AG10803 (cell line): ENCODE measurements at regions not wholly inside any gene's neighbourhood (a gene's known extent, or its start where the extent isn't known, plus 50 kb on each side); places are given as distances from the start of the nearest gene placed in this dataset.

Experiments used
- DNase-seq: peaks from one replicate; pipeline ENCODE4 v3.0.0; 2010; ENCODE audit warnings: low read depth
- H3K4me3 ChIP-seq: 2 replicates; pipeline ENCODE4 v1.5.1; 2011; ENCODE audit warnings: mild to moderate bottlenecking, low read length, control low read depth
- TF ChIP-seq, protein P1 (sequence below): conservative IDR thresholded peaks from 2 replicates; pipeline ENCODE4 v1.5.1; 2011; ENCODE audit warnings: mild to moderate bottlenecking, low read length, control low read depth, inconsistent platforms

DNA sequence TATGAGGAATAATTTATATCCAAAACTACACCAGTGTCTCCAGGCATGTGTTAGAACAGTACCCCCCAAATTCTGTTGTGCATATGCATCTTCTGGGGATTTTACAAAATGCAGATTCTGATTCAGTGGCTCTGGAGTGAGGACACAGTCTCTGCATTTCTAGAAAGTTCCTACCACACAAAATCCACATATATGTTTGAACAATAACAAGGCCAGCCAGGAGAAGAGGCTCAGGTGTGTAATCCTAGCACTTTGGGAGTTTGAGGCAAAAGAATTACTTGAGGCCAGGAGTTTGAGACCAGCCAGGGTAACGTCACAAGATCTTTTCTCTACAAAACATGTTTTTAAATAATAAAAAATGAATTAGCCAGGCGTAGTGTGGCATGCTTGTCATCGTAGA lies 84.9 kb downstream of the ZNF280B start:
- H3K4me3 ChIP-seq: no peak overlapping the region
- TF ChIP-seq, protein P1, sequence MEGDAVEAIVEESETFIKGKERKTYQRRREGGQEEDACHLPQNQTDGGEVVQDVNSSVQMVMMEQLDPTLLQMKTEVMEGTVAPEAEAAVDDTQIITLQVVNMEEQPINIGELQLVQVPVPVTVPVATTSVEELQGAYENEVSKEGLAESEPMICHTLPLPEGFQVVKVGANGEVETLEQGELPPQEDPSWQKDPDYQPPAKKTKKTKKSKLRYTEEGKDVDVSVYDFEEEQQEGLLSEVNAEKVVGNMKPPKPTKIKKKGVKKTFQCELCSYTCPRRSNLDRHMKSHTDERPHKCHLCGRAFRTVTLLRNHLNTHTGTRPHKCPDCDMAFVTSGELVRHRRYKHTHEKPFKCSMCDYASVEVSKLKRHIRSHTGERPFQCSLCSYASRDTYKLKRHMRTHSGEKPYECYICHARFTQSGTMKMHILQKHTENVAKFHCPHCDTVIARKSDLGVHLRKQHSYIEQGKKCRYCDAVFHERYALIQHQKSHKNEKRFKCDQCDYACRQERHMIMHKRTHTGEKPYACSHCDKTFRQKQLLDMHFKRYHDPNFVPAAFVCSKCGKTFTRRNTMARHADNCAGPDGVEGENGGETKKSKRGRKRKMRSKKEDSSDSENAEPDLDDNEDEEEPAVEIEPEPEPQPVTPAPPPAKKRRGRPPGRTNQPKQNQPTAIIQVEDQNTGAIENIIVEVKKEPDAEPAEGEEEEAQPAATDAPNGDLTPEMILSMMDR: no peak
- DNase-seq: no peak

DNA sequence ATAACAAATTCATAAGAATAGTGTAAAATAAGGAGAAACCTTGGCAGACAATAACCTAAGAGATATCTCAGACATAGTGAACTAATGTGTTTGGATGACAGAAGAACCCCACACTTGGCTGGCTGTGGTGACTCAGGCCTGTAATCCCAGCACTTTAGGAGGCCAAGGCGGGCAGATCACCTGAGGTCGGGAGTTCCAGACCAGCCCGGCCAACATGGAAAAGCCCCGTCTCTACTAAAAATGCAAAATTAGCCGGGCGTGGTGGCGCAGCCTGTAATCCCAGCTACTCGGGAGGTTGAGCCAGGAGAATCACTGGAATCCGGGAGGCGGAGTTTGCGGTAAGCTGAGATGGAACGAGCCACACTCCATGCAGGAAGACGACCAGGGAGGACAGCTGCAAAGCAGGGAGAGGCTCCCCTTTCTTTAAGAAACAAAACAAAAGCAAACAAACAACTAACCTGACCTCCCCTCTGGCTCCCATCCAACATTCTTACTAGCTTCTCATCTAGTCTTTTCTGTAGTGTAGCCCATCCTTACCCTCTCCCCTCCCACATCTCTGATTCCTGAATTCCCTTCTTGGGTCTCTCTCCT lies 84.2 kb downstream of the ZNF280B start:
- DNase-seq: no peak
- TF ChIP-seq, protein P1: no peak
- H3K4me3 ChIP-seq: no peak overlapping the region

DNA sequence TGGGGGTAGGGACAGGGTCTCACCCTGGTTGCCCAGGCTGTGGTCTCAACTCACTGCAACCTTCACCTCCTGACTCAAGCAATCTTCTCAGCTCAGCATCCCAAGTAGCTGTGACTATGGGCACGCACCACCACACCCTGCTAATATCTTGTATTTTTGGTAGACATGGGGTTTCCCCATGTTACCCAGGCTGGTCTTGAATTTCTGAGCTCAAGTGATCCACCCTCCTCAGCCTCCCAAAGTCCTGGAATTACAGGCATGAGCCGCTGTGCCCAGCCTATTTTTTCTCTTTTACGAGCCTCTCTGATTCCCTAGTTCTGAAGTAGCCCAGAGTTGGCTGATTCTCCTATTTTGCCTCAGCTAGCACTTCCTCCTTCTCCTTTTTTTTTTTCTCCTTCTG lies 83.6 kb downstream of the ZNF280B start:
- TF ChIP-seq, protein P1: no peak
- no peak overlapping the region for H3K4me3 ChIP-seq
- no peak for DNase-seq

DNA sequence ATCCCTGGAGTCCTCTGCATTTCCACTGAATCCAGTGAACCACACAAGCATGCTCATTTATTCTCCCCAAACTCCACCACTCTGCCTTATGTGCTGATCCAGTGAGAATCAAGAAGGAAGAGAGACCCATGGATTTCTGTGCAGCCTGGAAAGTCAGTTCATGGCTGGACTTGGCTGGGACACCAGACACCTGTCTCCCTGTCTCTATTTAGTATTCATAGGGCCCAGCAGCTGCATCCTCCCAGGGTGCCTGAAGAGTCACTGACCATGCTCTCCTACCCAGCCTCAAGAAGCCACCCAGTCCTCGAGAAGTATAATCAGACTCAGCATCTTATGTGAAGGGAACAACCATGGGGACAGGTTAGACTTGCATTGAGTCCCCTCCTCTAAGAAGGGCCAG lies 83.2 kb downstream of the ZNF280B start:
- no peak overlapping the region for H3K4me3 ChIP-seq
- no peak for DNase-seq
- TF ChIP-seq, protein P1: no peak

DNA sequence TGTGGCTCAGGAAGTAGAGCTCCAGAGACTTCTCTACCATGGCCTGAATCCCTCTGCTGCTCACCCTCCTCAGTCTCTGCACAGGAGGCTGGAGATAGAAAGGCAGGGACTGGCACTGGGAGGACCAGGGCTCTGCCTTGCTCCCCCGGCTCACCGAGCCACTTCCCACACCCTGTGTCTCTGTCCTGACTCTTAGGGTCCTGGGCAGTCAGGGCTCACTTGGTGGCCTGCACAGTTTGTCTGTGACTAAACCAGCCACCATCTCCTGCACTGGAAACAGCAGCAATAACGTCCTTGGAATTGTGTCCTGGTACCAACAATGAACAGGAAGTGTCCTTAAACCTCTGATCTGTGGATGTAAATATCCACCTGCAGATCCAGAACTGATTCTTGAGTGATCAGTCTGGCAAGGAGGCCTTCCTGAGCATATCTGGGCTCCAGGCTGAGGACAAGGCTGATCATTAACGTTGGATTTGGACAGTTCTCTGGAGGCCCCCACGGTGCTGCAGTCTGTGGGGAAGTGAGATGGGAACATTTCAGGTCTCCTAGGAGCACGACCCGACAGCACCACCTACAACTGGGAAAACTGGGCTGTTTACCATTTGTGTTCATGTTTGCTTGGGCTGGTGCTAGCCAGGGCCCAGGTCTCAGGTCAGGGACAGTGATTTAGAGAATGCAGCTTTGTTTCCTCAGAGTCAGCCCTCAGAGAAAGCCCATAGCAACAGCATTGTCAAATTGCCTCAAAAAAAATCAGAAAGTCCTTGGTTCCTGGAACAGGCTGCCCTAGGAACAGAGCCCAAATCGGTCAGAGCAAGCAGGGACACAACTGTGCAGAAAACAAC lies 82.5 kb downstream of the ZNF280B start:
- TF ChIP-seq, protein P1: no peak
- DNase-seq: no peak
- no peak overlapping the region for H3K4me3 ChIP-seq

DNA sequence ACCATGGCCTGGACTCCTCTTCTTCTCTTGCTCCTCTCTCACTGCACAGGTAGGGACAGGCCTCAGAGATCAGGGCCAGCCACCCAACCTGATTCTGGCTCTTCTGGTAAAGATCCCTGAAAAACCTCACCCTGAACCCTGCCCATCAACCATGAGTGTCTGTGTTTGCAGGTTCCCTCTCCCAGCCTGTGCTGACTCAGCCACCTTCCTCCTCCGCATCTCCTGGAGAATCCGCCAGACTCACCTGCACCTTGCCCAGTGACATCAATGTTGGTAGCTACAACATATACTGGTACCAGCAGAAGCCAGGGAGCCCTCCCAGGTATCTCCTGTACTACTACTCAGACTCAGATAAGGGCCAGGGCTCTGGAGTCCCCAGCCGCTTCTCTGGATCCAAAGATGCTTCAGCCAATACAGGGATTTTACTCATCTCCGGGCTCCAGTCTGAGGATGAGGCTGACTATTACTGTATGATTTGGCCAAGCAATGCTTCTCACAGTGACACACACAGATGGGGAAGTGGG lies 80.9 kb downstream of the ZNF280B start:
- TF ChIP-seq, protein P1: no peak
- no peak for DNase-seq
- H3K4me3 ChIP-seq: no peak overlapping the region
